Tibial nerve (tissue), 4 donors: ENCODE measurements at regions not wholly inside any gene's neighbourhood (a gene's known extent, or its start where the extent isn't known, plus 50 kb on each side); places are given as distances from the start of the nearest gene placed in this dataset.

Experiments
- CTCF ChIP-seq, 5 experiments: fragments of 200-600 bp in 3 of 5; fragments of 450-650 bp in 2 of 5; sonication (generic) in 3 of 5; IDR thresholded peaks; one replicate each; pipeline ENCODE4 v1.5.1; 2016 to 2019; ENCODE audit warnings: antibody characterized with exemption in 5 of 5, mild to moderate bottlenecking in 3 of 5, moderate library complexity in 2 of 5
- EP300 ChIP-seq, 2 donors: sonication (generic); formaldehyde crosslinking; IDR thresholded peaks; one replicate each; pipeline ENCODE4 v1.6.1; 2017; ENCODE audit warnings: antibody characterized with exemption in 2 of 2, mild to moderate bottlenecking in 1 of 2

GRCh38 chr10:10456856-10457255 is 560.8 kb upstream of the CELF2 start:
- TF ChIP-seq CTCF (IDR thresholded peaks at IDR 0.05) (no peak), EP300 (IDR thresholded peaks at IDR 0.05) (no peak)
